Skeletal muscle cell (primary cell): ENCODE measurements at regions not wholly inside any gene's neighbourhood (a gene's known extent, or its start where the extent isn't known, plus 50 kb on each side); places are given as distances from the start of the nearest gene placed in this dataset.
"Not testable (repeated sequence)": the region's sequence is repeated elsewhere in the genome, so short reads cannot be mapped to it uniquely, and the experiment has no call there.

Source experiments
- DNase-seq: peaks from one replicate; pipeline ENCODE4 v3.0.0-alpha.2; 2010; ENCODE audit warnings: low read depth
- H3K4me3 ChIP-seq: 2 replicates; pipeline ENCODE4 v1.5.1; 2011; ENCODE audit warnings: low read depth, mild to moderate bottlenecking, control low read depth, low read length, moderate library complexity

- no peak overlapping the region for H3K4me3 ChIP-seq
Observed at GRCh38 chr6:68575765-68576439, 59.2 kb upstream of the ADGRB3 start.

GRCh38 chr6:68572975-68573374, 62.1 kb upstream of the ADGRB3 start:
- no peak for DNase-seq

More at GRCh38 chr6:68575765-68576439, 59.2 kb upstream of the ADGRB3 start:
- DNase-seq, result no peak

GRCh38 chr6:68572525-68572924, 62.6 kb upstream of the ADGRB3 start:
- DNase-seq, result peak; percentile 2

More at GRCh38 chr6:68572975-68573374, 62.1 kb upstream of the ADGRB3 start:
- no peak overlapping the region for H3K4me3 ChIP-seq

GRCh38 chr6:68559716-68560115, 75.4 kb upstream of the ADGRB3 start:
- DNase-seq, result peak; percentile 4
- H3K4me3 ChIP-seq, result no peak overlapping the region

More at GRCh38 chr6:68572525-68572924, 62.6 kb upstream of the ADGRB3 start:
- no peak overlapping the region for H3K4me3 ChIP-seq

GRCh38 chr6:68559070-68559469, 76.0 kb upstream of the ADGRB3 start:
- no peak overlapping the region for H3K4me3 ChIP-seq

GRCh38 chr6:68546620-68547019, 88.5 kb upstream of the ADGRB3 start:
- DNase-seq, result no peak
- H3K4me3 ChIP-seq, result no peak overlapping the region

More at GRCh38 chr6:68559070-68559469, 76.0 kb upstream of the ADGRB3 start:
- DNase-seq, result no peak

GRCh38 chr6:68544450-68544849, 90.6 kb upstream of the ADGRB3 start:
- no peak for DNase-seq

GRCh38 chr6:68533339-68533795, 101.7 kb upstream of the ADGRB3 start:
- DNase-seq, result no peak

More at GRCh38 chr6:68544450-68544849, 90.6 kb upstream of the ADGRB3 start:
- no peak overlapping the region for H3K4me3 ChIP-seq

GRCh38 chr6:68527691-68528090, 107.4 kb upstream of the ADGRB3 start:
- H3K4me3 ChIP-seq, result no peak overlapping the region
- no peak for DNase-seq

More at GRCh38 chr6:68533339-68533795, 101.7 kb upstream of the ADGRB3 start:
- H3K4me3 ChIP-seq, result no peak overlapping the region

GRCh38 chr6:68506911-68507310, 128.2 kb upstream of the ADGRB3 start:
- no peak overlapping the region for H3K4me3 ChIP-seq
- no peak for DNase-seq

- DNase-seq, result no peak
- H3K4me3 ChIP-seq, result no peak overlapping the region
Observed at GRCh38 chr6:68502946-68503345, 132.1 kb upstream of the ADGRB3 start.

- peak; percentile 1 for DNase-seq
- no peak overlapping the region for H3K4me3 ChIP-seq
Observed at GRCh38 chr6:68497927-68498326, 137.2 kb upstream of the ADGRB3 start.

GRCh38 chr6:68494880-68495279, 140.2 kb upstream of the ADGRB3 start:
- DNase-seq, H3K4me3 ChIP-seq: not testable (repeated sequence)

GRCh38 chr6:68476611-68477010, 158.5 kb upstream of the ADGRB3 start:
- no peak for DNase-seq
- no peak overlapping the region for H3K4me3 ChIP-seq

- DNase-seq, result peak; percentile 9
- H3K4me3 ChIP-seq, result no peak overlapping the region
Observed at GRCh38 chr6:68473433-68474210, 161.5 kb upstream of the ADGRB3 start.

GRCh38 chr6:68468244-68468884, 166.7 kb upstream of the ADGRB3 start:
- H3K4me3 ChIP-seq, result no peak overlapping the region
- no peak for DNase-seq

- no peak for DNase-seq
- H3K4me3 ChIP-seq, result no peak overlapping the region
Observed at GRCh38 chr6:68458447-68458846, 176.6 kb upstream of the ADGRB3 start.

- no peak overlapping the region for H3K4me3 ChIP-seq
- no peak for DNase-seq
Observed at GRCh38 chr6:68447112-68447511, 188.0 kb upstream of the ADGRB3 start.

GRCh38 chr6:68445926-68446325, 189.2 kb upstream of the ADGRB3 start:
- DNase-seq, result no peak
- no peak overlapping the region for H3K4me3 ChIP-seq

GRCh38 chr6:68443704-68444103, 191.4 kb upstream of the ADGRB3 start:
- H3K4me3 ChIP-seq, result no peak overlapping the region
- DNase-seq, result no peak
